GM23248 (cell line): ENCODE measurements at regions not wholly inside any gene's neighbourhood (a gene's known extent, or its start where the extent isn't known, plus 50 kb on each side); places are given as distances from the start of the nearest gene placed in this dataset.

Experiments used
- EZH2 ChIP-seq: fragments of 200-600 bp; sonication (generic); IDR thresholded peaks from 2 replicates; pipeline ENCODE4 v1.6.1; 2018; ENCODE audit warnings: antibody characterized with exemption, mild to moderate bottlenecking; ENCODE audit not compliant: insufficient read depth, poor library complexity, severe bottlenecking
- EZH2phosphoT487 ChIP-seq: fragments of 200-600 bp; sonication (generic); IDR thresholded peaks from 2 replicates; pipeline ENCODE4 v1.6.1; 2018; ENCODE audit warnings: antibody characterized with exemption, moderate library complexity, mild to moderate bottlenecking, low read depth; ENCODE audit not compliant: insufficient read depth

- TF ChIP-seq EZH2 (no peak), EZH2phosphoT487 (no peak)
These were observed 88.4 kb downstream of the OLIG3 start for GRCh38 chr6:137405806-137406205.
